Body of pancreas (tissue), 4 donors: ENCODE measurements at regions not wholly inside any gene's neighbourhood (a gene's known extent, or its start where the extent isn't known, plus 50 kb on each side); places are given as distances from the start of the nearest gene placed in this dataset.

Experiments
- ATAC-seq: fragments of 150-250 bp; one replicate; pipeline ENCODE4 v1.9.1; 2016
- DNase-seq, 4 donors: peaks; one replicate each; pipeline ENCODE4 v3.0.0-alpha.2; 2019
- H3K27ac ChIP-seq, 4 donors: fragments of 200-600 bp; sonication (generic); 1 replicate in 3 of 4; 2 replicates in 1 of 4; pipeline versions ENCODE4 v1.5.1 to v1.6.1; 2016 to 2019; ENCODE audit warnings: mild to moderate bottlenecking in 1 of 4, mixed read lengths in 1 of 4, moderate library complexity in 1 of 4
- H3K27me3 ChIP-seq, 2 donors: fragments of 200-600 bp; sonication (generic); one replicate each; pipeline ENCODE4 v1.6.0; 2016; ENCODE audit warnings: mild to moderate bottlenecking in 1 of 2
- H3K36me3 ChIP-seq, 2 donors: fragments of 200-600 bp; sonication (generic); replicated peaks in 1 of 2; 2 replicates each; pipeline ENCODE4 v1.5.1; 2016; ENCODE audit warnings: low read depth in 2 of 2; ENCODE audit not compliant: insufficient read depth in 1 of 2
- H3K4me1 ChIP-seq: fragments of 200-600 bp; sonication (generic); one replicate; pipeline ENCODE4 v1.6.0; 2016
- H3K4me3 ChIP-seq, 2 donors: fragments of 200-600 bp; sonication (generic); 1 replicate in 1 of 2; 2 replicates in 1 of 2; pipeline ENCODE4 v1.5.1; 2016 to 2019
- H3K9me3 ChIP-seq, 3 donors: fragments of 200-600 bp; sonication (generic); 1 replicate in 2 of 3; 2 replicates in 1 of 3; pipeline ENCODE4 v1.5.1; 2016
- POLR2A ChIP-seq, 3 donors: fragments of 450-650 bp; IDR thresholded peaks; one replicate each; pipeline ENCODE4 v1.6.1; 2016; ENCODE audit warnings: antibody characterized with exemption in 3 of 3, mild to moderate bottlenecking in 2 of 3
- WGBS, 2 donors: methylation state at CpG; one replicate each; pipeline ENCODE4 v1.1.5; 2017; 5-methylcytosine and 5-hydroxymethylcytosine counted together
- intact Hi-C: fragments of 100-400 bp; cut with DNase I; formaldehyde crosslinking; loops from one replicate; pipeline ENCODE4 v1.15.1; 2023
- TF ChIP-seq, protein P1 (sequence below), 7 experiments: fragments of 450-650 bp in 4 of 7; fragments of 200-600 bp in 3 of 7; sonication (generic) in 3 of 7; IDR thresholded peaks; one replicate each; pipeline ENCODE4 v1.5.1; 2016 to 2019; ENCODE audit warnings: antibody characterized with exemption in 7 of 7

DNA sequence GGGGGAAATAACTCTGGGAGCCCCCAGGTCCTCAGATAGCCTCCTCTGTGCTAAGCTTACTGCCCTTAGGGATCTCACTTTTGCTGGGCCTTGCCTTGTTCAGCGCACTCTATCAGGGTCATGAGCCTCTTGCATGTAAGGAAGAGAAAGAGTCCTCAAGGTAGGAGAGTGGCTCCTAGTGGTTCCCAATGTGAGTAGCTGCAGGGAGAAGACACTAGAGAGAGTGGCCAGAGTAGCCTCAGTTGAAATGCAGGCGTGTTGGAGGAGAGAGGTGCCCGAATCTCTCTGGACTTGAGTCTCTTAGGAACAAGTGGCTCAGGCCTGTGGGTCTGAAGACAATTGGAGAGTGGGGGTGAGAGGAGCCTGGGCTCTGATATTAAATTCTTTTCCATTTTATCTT lies 94.3 kb upstream of the SORCS3 start:
- ATAC-seq (no peak), DNase-seq (no peak)
- H3K27ac ChIP-seq, result no peak overlapping the region
- no peak overlapping the region for H3K4me3 ChIP-seq
- H3K4me1 ChIP-seq, result no peaks in the 10 kb centered on the region
- intact Hi-C loops, result no loop called here
- 63 to 65% methylated on average over 3 of the region's 3 CpGs for WGBS, 2 donors
- H3K27me3 ChIP-seq, result no peaks in the 10 kb centered on the region
- H3K36me3 ChIP-seq, result no peaks in the 10 kb centered on the region
- TF ChIP-seq, protein P1, sequence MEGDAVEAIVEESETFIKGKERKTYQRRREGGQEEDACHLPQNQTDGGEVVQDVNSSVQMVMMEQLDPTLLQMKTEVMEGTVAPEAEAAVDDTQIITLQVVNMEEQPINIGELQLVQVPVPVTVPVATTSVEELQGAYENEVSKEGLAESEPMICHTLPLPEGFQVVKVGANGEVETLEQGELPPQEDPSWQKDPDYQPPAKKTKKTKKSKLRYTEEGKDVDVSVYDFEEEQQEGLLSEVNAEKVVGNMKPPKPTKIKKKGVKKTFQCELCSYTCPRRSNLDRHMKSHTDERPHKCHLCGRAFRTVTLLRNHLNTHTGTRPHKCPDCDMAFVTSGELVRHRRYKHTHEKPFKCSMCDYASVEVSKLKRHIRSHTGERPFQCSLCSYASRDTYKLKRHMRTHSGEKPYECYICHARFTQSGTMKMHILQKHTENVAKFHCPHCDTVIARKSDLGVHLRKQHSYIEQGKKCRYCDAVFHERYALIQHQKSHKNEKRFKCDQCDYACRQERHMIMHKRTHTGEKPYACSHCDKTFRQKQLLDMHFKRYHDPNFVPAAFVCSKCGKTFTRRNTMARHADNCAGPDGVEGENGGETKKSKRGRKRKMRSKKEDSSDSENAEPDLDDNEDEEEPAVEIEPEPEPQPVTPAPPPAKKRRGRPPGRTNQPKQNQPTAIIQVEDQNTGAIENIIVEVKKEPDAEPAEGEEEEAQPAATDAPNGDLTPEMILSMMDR (IDR thresholded peaks at IDR 0.05), result no peak
- no peak for TF ChIP-seq POLR2A (IDR thresholded peaks at IDR 0.05)
- H3K9me3 ChIP-seq, result no peaks in the 10 kb centered on the region

DNA sequence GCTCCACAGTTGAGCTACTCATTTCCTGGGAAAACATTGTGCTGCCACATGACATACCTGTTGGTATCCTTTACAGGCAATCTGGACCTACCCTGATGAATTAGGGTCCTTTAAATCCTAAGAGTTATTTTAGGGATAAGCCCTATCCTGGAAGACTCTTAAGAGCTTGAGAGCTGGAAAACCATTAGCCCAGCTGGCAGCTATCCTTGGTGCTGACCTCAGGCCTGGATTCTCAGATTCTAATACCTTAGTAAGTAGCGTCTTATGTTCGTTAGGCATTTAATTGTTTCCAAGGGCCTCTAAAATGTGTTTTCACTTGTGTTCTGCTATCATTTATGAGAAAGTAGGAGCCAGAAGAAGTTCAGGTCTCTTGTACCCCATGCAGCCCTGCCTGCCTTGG lies 93.0 kb upstream of the SORCS3 start:
- DNase-seq (no peak), ATAC-seq (no peak)
- no peak for TF ChIP-seq POLR2A (IDR thresholded peaks at IDR 0.05)
- TF ChIP-seq, protein P1 (IDR thresholded peaks at IDR 0.05), result no peak
- no peaks in the 10 kb centered on the region for H3K9me3 ChIP-seq
- H3K27me3 ChIP-seq, result no peaks in the 10 kb centered on the region
- intact Hi-C loops, result no loop called here
- 49 to 73% methylated on average over 2 of the region's 2 CpGs for WGBS, 2 donors
- H3K4me3 ChIP-seq, result no peak overlapping the region
- H3K27ac ChIP-seq, result no peak overlapping the region
- no peaks in the 10 kb centered on the region for H3K36me3 ChIP-seq
- no peaks in the 10 kb centered on the region for H3K4me1 ChIP-seq

DNA sequence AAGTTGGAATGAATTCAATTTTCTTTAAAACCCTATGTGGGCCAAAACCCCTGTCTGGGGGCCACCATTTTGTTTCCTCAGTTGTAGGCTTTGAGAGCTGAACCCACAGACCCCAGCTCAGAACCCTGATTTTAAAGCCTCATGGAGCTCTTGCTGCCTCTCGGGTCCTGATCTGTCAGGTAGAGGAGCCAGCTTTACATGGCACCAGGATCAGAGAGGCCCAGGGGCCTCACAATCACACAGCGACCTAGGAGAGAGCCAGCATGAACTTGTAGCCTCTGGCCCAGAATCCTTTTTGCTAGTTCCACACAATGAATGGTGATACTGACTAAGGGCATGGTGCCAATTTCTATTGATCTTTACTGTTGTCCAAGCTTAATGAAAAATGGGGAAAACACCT lies 84.3 kb upstream of the SORCS3 start:
- Histone ChIP-seq H3K4me3 (no peak overlapping the region), H3K9me3 (no peaks in the 10 kb centered on the region), H3K4me1 (no peaks in the 10 kb centered on the region), H3K27me3 (no peaks in the 10 kb centered on the region), H3K36me3 (no peaks in the 10 kb centered on the region), H3K27ac (no peak overlapping the region)
- DNase-seq (no peak), ATAC-seq (no peak)
- intact Hi-C loops, result no loop called here
- TF ChIP-seq, protein P1 (IDR thresholded peaks at IDR 0.05), result no peak
- TF ChIP-seq POLR2A (IDR thresholded peaks at IDR 0.05), result no peak
- 60 to 68% methylated on average over 2 of the region's 2 CpGs for WGBS, 2 donors

DNA sequence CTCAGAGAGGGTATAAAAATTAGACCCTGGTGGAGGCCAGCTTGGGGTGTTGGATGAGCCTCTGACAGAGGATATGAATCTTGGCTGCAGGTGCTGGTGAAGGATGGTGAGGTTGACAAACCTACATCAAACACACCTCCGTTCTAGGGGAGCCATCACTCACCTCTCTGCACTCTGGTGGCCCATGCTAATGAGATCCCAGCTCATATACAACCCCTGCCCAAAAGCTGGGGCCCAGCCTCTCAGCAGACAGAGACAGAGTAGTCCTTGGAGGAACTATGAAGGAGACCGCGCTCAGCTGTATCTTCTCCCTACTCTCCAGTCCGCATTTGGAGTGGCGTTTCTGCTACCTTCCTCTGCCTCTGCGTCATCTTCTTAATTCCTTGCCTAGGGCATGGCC lies 83.1 kb upstream of the SORCS3 start:
- Histone ChIP-seq H3K4me1 (no peaks in the 10 kb centered on the region), H3K27me3 (no peaks in the 10 kb centered on the region), H3K27ac (no peak overlapping the region), H3K36me3 (no peaks in the 10 kb centered on the region), H3K4me3 (no peak overlapping the region), H3K9me3 (no peaks in the 10 kb centered on the region)
- TF ChIP-seq POLR2A (IDR thresholded peaks at IDR 0.05), result no peak
- TF ChIP-seq, protein P1 (IDR thresholded peaks at IDR 0.05), result no peak
- 62 to 75% methylated on average over 6 of the region's 6 CpGs for WGBS, 2 donors
- ATAC-seq (no peak), DNase-seq (no peak)
- intact Hi-C loops, result no loop called here

DNA sequence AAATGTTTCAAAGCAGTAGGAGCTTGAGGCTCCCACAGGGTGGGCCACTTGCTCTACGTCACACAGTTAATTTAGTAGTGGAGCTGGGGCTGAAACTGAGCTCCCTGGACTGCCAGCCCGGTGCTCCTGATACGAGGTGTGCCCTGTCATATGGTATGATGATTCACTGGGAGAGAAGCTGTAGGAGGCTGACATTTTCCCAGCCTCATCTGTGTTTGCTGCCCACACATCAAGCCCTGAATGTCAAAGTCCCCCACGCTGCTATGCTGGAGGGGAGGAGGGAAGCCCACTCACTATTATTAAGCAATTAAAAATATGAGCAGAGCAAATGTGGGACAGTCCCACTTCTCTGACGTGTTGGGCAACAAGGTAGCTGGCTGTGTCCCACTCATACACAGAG lies 81.2 kb upstream of the SORCS3 start:
- intact Hi-C loops, result no loop called here
- Histone ChIP-seq H3K4me1 (no peaks in the 10 kb centered on the region), H3K27me3 (no peaks in the 10 kb centered on the region), H3K4me3 (no peak overlapping the region), H3K36me3 (no peaks in the 10 kb centered on the region), H3K9me3 (no peaks in the 10 kb centered on the region), H3K27ac (no peak overlapping the region)
- WGBS, 2 donors, result 35 to 40% methylated on average over 5 of the region's 5 CpGs
- no peak for TF ChIP-seq POLR2A (IDR thresholded peaks at IDR 0.05)
- TF ChIP-seq, protein P1 (IDR thresholded peaks at IDR 0.05), result no peak
- ATAC-seq, result no peak
- no peak for DNase-seq
